BLaER1 (cell line): ENCODE measurements at regions not wholly inside any gene's neighbourhood (a gene's known extent, or its start where the extent isn't known, plus 50 kb on each side); places are given as distances from the start of the nearest gene placed in this dataset.

Experiments
- H3K27ac ChIP-seq: shearing (Covaris generic); formaldehyde crosslinking; 2 replicates; pipeline ENCODE4 v1.8.1; 2022
- H3K27me3 ChIP-seq: shearing (Covaris generic); formaldehyde crosslinking; 2 replicates; pipeline ENCODE4 v1.8.1; 2022
- H3K36me3 ChIP-seq: shearing (Covaris generic); formaldehyde crosslinking; 2 replicates; pipeline ENCODE4 v1.8.1; 2022
- H3K4me1 ChIP-seq: shearing (Covaris generic); formaldehyde crosslinking; 2 replicates; pipeline ENCODE4 v1.8.1; 2022
- H3K4me2 ChIP-seq: shearing (Covaris generic); formaldehyde crosslinking; 2 replicates; pipeline ENCODE4 v1.8.1; 2022
- H3K4me3 ChIP-seq: shearing (Covaris generic); formaldehyde crosslinking; 2 replicates; pipeline ENCODE4 v1.8.1; 2022
- H3K9ac ChIP-seq: shearing (Covaris generic); formaldehyde crosslinking; 2 replicates; pipeline ENCODE4 v1.8.1; 2022
- H3K9me3 ChIP-seq: shearing (Covaris generic); formaldehyde crosslinking; 2 replicates; pipeline ENCODE4 v1.8.1; 2022
- H4K20me1 ChIP-seq: shearing (Covaris generic); formaldehyde crosslinking; 2 replicates; pipeline ENCODE4 v1.8.1; 2022
- Cebpa-rat ChIP-seq: shearing (Covaris generic); IDR thresholded peaks from 2 replicates; pipeline ENCODE4 v1.8.1; 2022

DNA sequence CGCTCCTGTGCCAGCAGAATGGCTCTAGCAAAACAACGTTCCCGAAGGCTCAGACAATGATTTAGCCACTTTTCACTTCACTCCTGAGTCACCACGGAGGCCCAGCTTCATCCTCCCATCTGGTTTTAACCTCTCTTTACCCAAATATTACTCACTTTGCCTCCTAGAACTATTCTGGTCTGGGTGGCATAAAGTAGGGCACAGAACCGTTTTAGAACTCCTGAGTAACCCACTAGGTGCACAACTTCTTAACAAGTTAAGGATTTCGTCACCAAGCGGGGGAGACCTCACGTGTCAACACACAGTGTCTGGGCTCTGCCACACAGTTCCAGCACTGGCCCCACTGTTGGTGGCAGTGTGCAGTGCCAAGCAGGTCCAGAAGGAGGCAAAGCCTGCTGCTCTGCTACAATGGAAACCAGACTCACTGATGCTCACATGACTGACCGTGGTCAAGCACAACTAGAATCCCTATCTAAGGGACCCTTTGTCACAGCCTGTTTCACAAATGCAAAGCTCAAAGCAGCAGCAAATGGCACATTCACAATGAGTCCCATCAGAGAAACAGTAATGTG lies 121.7 kb downstream of the SIPA1L2 start:
- Histone ChIP-seq H3K9me3 (no peaks in the 10 kb centered on the region), H3K27ac (no peak overlapping the region), H3K36me3 (no peaks in the 10 kb centered on the region), H3K4me3 (no peak overlapping the region), H3K9ac (no peak overlapping the region), H3K4me2 (no peak overlapping the region), H3K27me3 (no peaks in the 10 kb centered on the region), H4K20me1 (no peaks in the 10 kb centered on the region), H3K4me1 (peaks cover 20% of the 10 kb centered on the region)
- no peak for TF ChIP-seq Cebpa-rat

DNA sequence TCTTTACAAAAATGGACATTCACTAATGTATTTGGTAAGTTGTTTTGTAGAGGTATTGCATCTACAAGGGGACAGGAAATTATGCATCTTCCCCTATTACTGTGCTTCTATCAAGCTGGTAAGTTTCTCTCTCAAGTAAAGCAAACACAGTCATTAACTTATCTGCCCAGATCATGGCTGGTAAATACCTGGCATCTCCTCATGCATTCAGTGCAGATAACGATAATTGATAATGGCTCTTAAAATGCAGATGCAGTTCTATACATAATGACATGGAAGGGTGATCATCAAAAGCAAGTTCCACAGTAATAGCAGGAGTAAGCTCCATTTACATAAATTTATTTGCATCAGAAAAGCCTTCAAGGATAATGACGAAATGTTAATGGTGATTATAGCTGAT lies 122.4 kb downstream of the SIPA1L2 start:
- TF ChIP-seq Cebpa-rat = no peak
- no peak overlapping the region for H3K27ac ChIP-seq
- no peaks in the 10 kb centered on the region for H4K20me1 ChIP-seq
- no peak overlapping the region for H3K9ac ChIP-seq
- H3K36me3 ChIP-seq = no peaks in the 10 kb centered on the region
- no peaks in the 10 kb centered on the region for H3K27me3 ChIP-seq
- H3K4me3 ChIP-seq = no peak overlapping the region
- H3K9me3 ChIP-seq = no peaks in the 10 kb centered on the region
- peaks cover 20% of the 10 kb centered on the region for H3K4me1 ChIP-seq
- H3K4me2 ChIP-seq = no peak overlapping the region

DNA sequence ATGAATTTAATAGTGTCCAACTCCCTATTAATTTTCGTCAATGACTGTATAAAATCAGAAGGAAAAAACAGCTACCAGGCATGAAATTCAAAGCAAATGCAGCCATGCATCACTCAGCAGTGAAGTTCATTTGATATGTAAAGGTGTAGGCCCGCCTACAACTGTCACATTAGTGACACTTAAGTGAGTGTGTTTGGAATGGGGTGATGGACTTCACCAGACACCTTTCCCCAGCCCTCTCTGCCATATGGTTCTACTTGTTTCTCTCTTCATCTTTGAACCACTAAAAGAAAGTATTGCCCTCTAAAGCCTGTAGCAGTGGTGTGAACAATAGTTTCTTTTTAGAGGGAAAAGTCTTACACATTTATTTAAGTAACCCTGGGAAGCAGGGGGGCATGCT lies 124.0 kb downstream of the SIPA1L2 start:
- TF ChIP-seq Cebpa-rat = no peak
- no peaks in the 10 kb centered on the region for H3K27me3 ChIP-seq
- no peak overlapping the region for H3K4me3 ChIP-seq
- no peaks in the 10 kb centered on the region for H3K36me3 ChIP-seq
- no peaks in the 10 kb centered on the region for H4K20me1 ChIP-seq
- H3K27ac ChIP-seq = no peak overlapping the region
- no peak overlapping the region for H3K9ac ChIP-seq
- H3K4me1 ChIP-seq = peaks cover 20% of the 10 kb centered on the region
- H3K9me3 ChIP-seq = no peaks in the 10 kb centered on the region
- H3K4me2 ChIP-seq = no peak overlapping the region

DNA sequence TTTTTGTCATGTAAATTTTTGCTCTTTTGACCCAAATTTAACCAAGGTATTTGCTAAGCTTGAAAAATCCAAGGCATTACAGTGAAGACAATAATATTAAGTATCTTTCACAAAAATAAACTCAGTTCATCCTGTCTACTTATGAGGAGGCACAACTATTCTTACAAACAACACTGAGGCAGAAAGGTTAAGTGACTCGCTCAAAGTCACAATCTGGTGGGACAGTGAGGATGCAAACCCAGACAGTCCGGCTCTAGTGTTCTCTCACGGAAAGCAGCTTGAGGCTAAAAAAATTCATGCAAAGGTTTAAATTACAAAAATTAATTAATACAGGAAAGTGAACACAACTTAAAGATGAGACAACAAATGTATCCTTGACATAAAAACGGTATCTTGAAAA lies 125.3 kb downstream of the SIPA1L2 start:
- Histone ChIP-seq H3K4me2 (no peak overlapping the region), H3K9me3 (no peaks in the 10 kb centered on the region)
- TF ChIP-seq Cebpa-rat = no peak

GRCh38 chr1:232503497-232503896 lies 126.4 kb downstream of the SIPA1L2 start:
- no peak for TF ChIP-seq Cebpa-rat
- no peaks in the 10 kb centered on the region for H3K9me3 ChIP-seq
- no peak overlapping the region for H3K4me2 ChIP-seq
- no peaks in the 10 kb centered on the region for H4K20me1 ChIP-seq
- no peaks in the 10 kb centered on the region for H3K36me3 ChIP-seq
- H3K9ac ChIP-seq = no peak overlapping the region
- peaks cover 2% of the 10 kb centered on the region; the same call in 1 of the 2 replicates for H3K4me1 ChIP-seq
- H3K27me3 ChIP-seq = no peaks in the 10 kb centered on the region
- H3K4me3 ChIP-seq = no peak overlapping the region
- H3K27ac ChIP-seq = no peak overlapping the region

More for the DNA sequence above, 125.3 kb downstream of the SIPA1L2 start:
- Histone ChIP-seq H3K4me3 (no peak overlapping the region), H3K27me3 (no peaks in the 10 kb centered on the region), H4K20me1 (no peaks in the 10 kb centered on the region), H3K27ac (no peak overlapping the region), H3K9ac (no peak overlapping the region), H3K36me3 (no peaks in the 10 kb centered on the region), H3K4me1 (peaks cover 14% of the 10 kb centered on the region)

GRCh38 chr1:232501854-232502253 lies 128.1 kb downstream of the SIPA1L2 start:
- no peaks in the 10 kb centered on the region for H3K4me1 ChIP-seq
- H4K20me1 ChIP-seq = no peaks in the 10 kb centered on the region
- no peaks in the 10 kb centered on the region for H3K36me3 ChIP-seq
- no peak overlapping the region for H3K9ac ChIP-seq
- H3K27me3 ChIP-seq = no peaks in the 10 kb centered on the region
- H3K27ac ChIP-seq = no peak overlapping the region
- TF ChIP-seq Cebpa-rat = no peak
- no peak overlapping the region for H3K4me2 ChIP-seq
- no peak overlapping the region for H3K4me3 ChIP-seq
- H3K9me3 ChIP-seq = no peaks in the 10 kb centered on the region

GRCh38 chr1:232499188-232499587 lies 130.7 kb downstream of the SIPA1L2 start:
- Histone ChIP-seq H4K20me1 (no peaks in the 10 kb centered on the region), H3K36me3 (no peaks in the 10 kb centered on the region), H3K4me3 (no peak overlapping the region), H3K27me3 (no peaks in the 10 kb centered on the region), H3K4me2 (no peak overlapping the region), H3K27ac (no peak overlapping the region), H3K9ac (no peak overlapping the region), H3K9me3 (no peaks in the 10 kb centered on the region), H3K4me1 (no peaks in the 10 kb centered on the region)
- TF ChIP-seq Cebpa-rat = no peak

- Histone ChIP-seq H3K27ac (no peak overlapping the region), H3K4me2 (no peak overlapping the region), H3K4me3 (no peak overlapping the region), H3K9ac (no peak overlapping the region), H4K20me1 (no peaks in the 10 kb centered on the region), H3K9me3 (no peaks in the 10 kb centered on the region), H3K4me1 (no peaks in the 10 kb centered on the region), H3K36me3 (no peaks in the 10 kb centered on the region), H3K27me3 (no peaks in the 10 kb centered on the region)
- TF ChIP-seq Cebpa-rat = no peak
Observed at GRCh38 chr1:232493869-232494268, 136.1 kb downstream of the SIPA1L2 start.

- no peak overlapping the region for H3K4me3 ChIP-seq
- H3K27me3 ChIP-seq = no peaks in the 10 kb centered on the region
- H3K36me3 ChIP-seq = no peaks in the 10 kb centered on the region
- H3K27ac ChIP-seq = no peak overlapping the region
- H3K9me3 ChIP-seq = no peaks in the 10 kb centered on the region
- peaks cover 7% of the 10 kb centered on the region; the same call in 1 of the 2 replicates for H3K4me1 ChIP-seq
- no peak; the same call in 1 of the 2 replicates for TF ChIP-seq Cebpa-rat
- H3K4me2 ChIP-seq = no peak overlapping the region
- H3K9ac ChIP-seq = no peak overlapping the region
- H4K20me1 ChIP-seq = no peaks in the 10 kb centered on the region
Observed at GRCh38 chr1:232489256-232489655, 140.7 kb downstream of the SIPA1L2 start.

DNA sequence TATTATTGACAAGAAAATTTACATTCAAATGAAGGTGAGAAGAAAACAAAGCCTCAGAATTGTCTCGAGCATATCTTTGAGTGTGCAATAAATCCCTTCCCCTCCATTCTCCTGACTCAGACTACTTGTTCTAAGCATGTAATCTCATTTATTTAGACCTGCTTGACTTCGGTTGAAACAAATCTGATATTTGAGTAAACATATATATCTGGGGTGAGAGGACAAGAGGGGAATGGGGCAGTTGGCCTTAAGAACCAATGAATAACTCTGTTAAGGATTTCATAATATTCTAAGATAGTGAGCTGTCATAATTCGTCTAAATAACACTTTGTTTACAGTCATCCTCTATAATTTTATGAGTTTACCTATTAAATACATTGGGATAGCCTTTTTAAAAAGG lies 142.7 kb downstream of the SIPA1L2 start:
- no peak overlapping the region for H3K9ac ChIP-seq
- H3K4me1 ChIP-seq = peaks cover 7% of the 10 kb centered on the region; the same call in 1 of the 2 replicates
- H3K4me2 ChIP-seq = no peak overlapping the region
- H3K36me3 ChIP-seq = no peaks in the 10 kb centered on the region
- H3K9me3 ChIP-seq = no peaks in the 10 kb centered on the region
- H3K4me3 ChIP-seq = no peak overlapping the region
- no peak for TF ChIP-seq Cebpa-rat
- H3K27ac ChIP-seq = no peak overlapping the region
- no peaks in the 10 kb centered on the region for H3K27me3 ChIP-seq
- no peaks in the 10 kb centered on the region for H4K20me1 ChIP-seq
